ENCODE measurements at regions not wholly inside any gene's neighbourhood (a gene's known extent, or its start where the extent isn't known, plus 50 kb on each side); places are given as distances from the start of the nearest gene placed in this dataset.
"Not testable (repeated sequence)": the region's sequence is repeated elsewhere in the genome, so short reads cannot be mapped to it uniquely, and the experiment has no call there.

DNA sequence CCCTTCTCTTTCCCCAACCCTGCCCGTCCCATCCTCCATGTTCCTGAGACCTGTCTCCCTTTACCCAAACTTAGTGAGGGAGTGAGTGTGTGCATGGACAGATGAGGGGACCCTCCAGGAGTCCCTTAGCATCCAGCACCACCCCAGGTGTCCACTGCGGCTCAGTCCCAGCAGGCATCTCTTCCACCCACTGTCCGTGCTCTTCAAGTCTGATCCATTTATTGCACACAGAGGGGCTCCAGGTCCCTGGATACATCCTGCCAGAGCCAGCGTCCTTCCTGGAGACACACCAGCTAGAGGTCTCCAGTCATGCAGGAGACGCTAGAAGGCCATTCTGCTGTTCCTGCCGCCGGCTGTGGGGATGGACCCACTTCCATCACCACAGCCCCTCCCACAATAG lies 239.2 kb downstream of the ADGRD1 start:
- H3K36me3 ChIP-seq (ENCODE audit: control insufficient read depth, insufficient read depth, low read length), result no peaks in the 10 kb centered on the region
- H3K4me3 ChIP-seq (ENCODE audit: low read depth, low read length), result no peak overlapping the region
- DNase-seq (ENCODE audit: low read depth), result no peak
- no peaks in the 10 kb centered on the region for H3K27me3 ChIP-seq (ENCODE audit: control insufficient read depth, insufficient read depth, low read length)
- TF ChIP-seq, protein P1, sequence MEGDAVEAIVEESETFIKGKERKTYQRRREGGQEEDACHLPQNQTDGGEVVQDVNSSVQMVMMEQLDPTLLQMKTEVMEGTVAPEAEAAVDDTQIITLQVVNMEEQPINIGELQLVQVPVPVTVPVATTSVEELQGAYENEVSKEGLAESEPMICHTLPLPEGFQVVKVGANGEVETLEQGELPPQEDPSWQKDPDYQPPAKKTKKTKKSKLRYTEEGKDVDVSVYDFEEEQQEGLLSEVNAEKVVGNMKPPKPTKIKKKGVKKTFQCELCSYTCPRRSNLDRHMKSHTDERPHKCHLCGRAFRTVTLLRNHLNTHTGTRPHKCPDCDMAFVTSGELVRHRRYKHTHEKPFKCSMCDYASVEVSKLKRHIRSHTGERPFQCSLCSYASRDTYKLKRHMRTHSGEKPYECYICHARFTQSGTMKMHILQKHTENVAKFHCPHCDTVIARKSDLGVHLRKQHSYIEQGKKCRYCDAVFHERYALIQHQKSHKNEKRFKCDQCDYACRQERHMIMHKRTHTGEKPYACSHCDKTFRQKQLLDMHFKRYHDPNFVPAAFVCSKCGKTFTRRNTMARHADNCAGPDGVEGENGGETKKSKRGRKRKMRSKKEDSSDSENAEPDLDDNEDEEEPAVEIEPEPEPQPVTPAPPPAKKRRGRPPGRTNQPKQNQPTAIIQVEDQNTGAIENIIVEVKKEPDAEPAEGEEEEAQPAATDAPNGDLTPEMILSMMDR (IDR thresholded peaks at IDR 0.05; ENCODE audit: insufficient read depth, low read length, poor library complexity, severe bottlenecking), result no peak

DNA sequence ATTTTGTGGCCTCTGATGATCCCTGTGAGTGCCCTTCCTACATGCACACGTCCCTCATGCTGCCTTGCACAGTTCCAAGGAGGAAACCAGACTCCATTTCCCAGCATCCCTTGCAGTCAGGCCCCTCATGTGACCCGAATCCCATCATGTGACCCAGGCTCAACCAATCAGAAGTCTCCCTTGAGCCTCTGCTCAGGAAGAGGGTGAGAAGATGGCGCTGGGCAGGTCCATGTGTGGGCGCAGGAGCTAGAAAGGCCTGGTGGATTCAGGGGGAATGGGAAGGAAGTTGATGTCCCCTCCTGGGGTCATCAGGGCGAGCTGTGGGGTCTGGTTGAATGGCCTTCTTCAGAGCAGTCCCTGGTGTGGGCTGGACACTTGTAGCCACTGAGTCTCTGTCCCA lies 240.5 kb downstream of the ADGRD1 start:
- TF ChIP-seq, protein P1 (IDR thresholded peaks at IDR 0.05; ENCODE audit: insufficient read depth, low read length, poor library complexity, severe bottlenecking), result no peak
- no peak for DNase-seq (ENCODE audit: low read depth)
- Histone ChIP-seq H3K4me3 (ENCODE audit: low read depth, low read length) (no peak overlapping the region), H3K36me3 (ENCODE audit: control insufficient read depth, insufficient read depth, low read length) (no peaks in the 10 kb centered on the region), H3K27me3 (ENCODE audit: control insufficient read depth, insufficient read depth, low read length) (no peaks in the 10 kb centered on the region)

DNA sequence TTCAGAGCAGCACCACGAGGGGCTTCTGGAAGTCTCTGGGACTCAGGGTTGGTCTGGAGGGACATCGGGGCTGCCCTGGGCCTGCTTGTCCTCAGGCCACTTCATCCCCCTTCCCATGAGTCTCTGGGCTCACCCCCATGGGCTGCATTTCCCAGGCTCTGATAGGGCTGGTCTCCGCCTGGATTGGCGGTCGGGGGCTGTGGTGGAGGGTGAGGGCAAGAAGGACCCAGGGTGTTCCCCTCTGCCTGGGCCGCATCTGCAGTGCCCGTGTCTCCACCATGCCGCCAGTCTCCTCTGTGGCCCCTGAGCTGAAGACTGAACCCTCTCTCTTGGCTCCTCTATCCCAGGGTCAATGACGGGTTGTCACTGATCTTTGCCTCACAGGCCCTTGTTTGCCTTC lies 242.1 kb downstream of the ADGRD1 start:
- DNase-seq (ENCODE audit: low read depth), result no peak
- Histone ChIP-seq H3K36me3 (ENCODE audit: control insufficient read depth, insufficient read depth, low read length) (no peaks in the 10 kb centered on the region), H3K27me3 (ENCODE audit: control insufficient read depth, insufficient read depth, low read length) (no peaks in the 10 kb centered on the region), H3K4me3 (ENCODE audit: low read depth, low read length) (no peak overlapping the region)
- TF ChIP-seq, protein P1 (IDR thresholded peaks at IDR 0.05; ENCODE audit: insufficient read depth, low read length, poor library complexity, severe bottlenecking), result no peak

DNA sequence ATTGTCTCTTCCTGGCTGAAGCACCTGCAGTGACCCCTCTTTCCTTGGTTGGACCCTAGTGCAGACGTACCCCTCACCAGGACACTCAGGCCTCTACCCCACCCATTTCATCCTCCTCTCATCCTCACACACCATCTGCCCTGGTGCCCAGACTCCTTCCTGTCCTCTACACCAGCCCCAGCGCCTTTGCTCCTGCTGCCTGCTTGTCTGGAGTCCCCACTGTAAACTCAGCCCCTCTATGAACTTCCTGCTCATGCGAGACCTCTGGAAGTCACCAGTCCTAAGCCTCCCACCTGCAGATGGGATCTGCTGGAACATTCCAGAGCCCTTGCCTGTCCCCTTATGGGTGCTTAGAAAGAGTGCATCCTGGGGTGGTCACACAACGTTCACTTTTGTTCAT lies 242.5 kb downstream of the ADGRD1 start:
- Histone ChIP-seq H3K27me3 (ENCODE audit: control insufficient read depth, insufficient read depth, low read length) (no peaks in the 10 kb centered on the region), H3K4me3 (ENCODE audit: low read depth, low read length) (no peak overlapping the region), H3K36me3 (ENCODE audit: control insufficient read depth, insufficient read depth, low read length) (no peaks in the 10 kb centered on the region)
- TF ChIP-seq, protein P1 (IDR thresholded peaks at IDR 0.05; ENCODE audit: insufficient read depth, low read length, poor library complexity, severe bottlenecking), result no peak
- DNase-seq (ENCODE audit: low read depth), result no peak

DNA sequence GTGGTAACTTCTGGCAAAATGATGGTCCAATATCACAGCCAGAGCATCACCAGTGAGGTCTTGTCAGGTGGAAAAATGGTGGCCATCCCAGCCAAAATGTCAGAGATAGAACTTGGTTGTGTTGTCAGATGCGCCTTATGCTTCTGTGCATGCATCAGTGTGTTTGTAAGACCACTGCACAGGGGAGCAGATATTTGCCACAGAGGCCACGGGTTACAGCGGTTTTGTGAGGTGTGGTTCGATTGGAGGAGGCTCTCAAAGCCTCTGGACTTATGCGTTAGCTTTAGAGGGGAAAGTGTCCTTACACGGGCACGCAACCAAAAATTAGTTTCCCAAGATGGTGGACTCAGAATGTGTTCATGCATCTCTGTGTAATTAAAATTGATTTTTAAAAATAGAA lies 243.8 kb downstream of the ADGRD1 start:
- TF ChIP-seq, protein P1 (IDR thresholded peaks at IDR 0.05; ENCODE audit: insufficient read depth, low read length, poor library complexity, severe bottlenecking), result no peak
- no peaks in the 10 kb centered on the region for H3K27me3 ChIP-seq (ENCODE audit: control insufficient read depth, insufficient read depth, low read length)
- no peaks in the 10 kb centered on the region for H3K36me3 ChIP-seq (ENCODE audit: control insufficient read depth, insufficient read depth, low read length)
- DNase-seq (ENCODE audit: low read depth), result no peak
- no peak overlapping the region for H3K4me3 ChIP-seq (ENCODE audit: low read depth, low read length)

DNA sequence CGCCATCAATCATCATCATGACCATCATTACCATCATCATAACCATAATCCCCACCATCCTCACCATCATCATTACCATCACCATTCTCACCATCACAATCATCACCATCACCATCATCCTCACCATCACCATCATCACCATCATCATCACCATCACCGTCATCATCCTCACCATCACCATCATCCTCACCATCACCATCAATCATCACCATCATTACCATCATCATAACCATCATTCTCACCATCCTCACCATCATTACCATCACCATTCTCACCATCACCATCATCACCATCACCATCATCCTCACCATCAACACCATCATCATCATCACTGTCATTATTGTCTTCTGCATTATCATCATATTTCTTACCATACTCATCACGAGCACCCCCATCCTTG lies 245.5 kb downstream of the ADGRD1 start:
- DNase-seq (ENCODE audit: low read depth), result no peak
- no peaks in the 10 kb centered on the region for H3K27me3 ChIP-seq (ENCODE audit: control insufficient read depth, insufficient read depth, low read length)
- TF ChIP-seq, protein P1 (IDR thresholded peaks at IDR 0.05; ENCODE audit: insufficient read depth, low read length, poor library complexity, severe bottlenecking), result no peak

DNA sequence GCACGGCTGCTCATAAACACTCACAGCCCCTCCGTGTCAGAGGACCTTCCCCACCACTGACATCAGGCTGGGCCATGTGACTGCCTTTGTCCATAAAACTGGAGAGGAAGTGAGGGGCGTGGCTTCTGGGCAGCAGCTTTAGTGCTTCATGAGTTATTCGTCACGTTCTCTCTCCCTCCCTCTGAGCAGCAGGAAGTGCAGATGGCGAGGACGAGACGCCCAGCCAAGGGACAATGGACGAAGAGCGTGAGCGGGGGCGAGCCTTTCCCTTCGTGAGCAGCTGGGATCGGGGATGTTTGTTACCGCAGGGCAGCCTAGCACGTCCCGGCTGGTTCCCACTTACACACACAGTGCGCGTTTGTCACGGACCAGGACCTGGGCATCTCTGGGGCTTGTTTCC lies 248.2 kb downstream of the ADGRD1 start:
- H3K4me3 ChIP-seq (ENCODE audit: low read depth, low read length); H3K27me3 ChIP-seq (ENCODE audit: control insufficient read depth, insufficient read depth, low read length); H3K36me3 ChIP-seq (ENCODE audit: control insufficient read depth, insufficient read depth, low read length); DNase-seq (ENCODE audit: low read depth): not testable (repeated sequence)

More for the DNA sequence above, 245.5 kb downstream of the ADGRD1 start:
- H3K4me3 ChIP-seq (ENCODE audit: low read depth, low read length), result no peak overlapping the region
- H3K36me3 ChIP-seq (ENCODE audit: control insufficient read depth, insufficient read depth, low read length), result no peaks in the 10 kb centered on the region
